ENCODE measurements at regions not wholly inside any gene's neighbourhood (a gene's known extent, or its start where the extent isn't known, plus 50 kb on each side); places are given as distances from the start of the nearest gene placed in this dataset.

DNA sequence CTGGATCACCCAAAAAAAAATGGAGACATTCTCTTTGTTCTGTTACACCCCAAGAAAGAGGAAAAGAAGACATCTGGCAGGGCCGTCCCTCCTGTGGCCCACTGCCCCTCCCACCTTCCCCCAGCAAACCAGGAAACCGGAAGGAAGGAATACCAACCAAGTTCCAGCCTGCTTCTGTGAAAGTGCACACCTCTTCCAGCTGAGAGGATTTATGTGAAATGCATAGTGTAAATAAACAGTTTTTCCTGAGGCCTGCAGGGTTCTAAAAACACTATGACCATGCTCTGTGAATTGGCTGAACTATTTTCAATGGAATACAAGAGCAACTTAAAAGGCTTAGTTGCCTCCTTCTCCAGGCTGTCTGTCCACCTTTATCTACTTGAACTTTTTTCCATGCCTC is 50.0 kb upstream of the CHST1 start:
- TF ChIP-seq CTCF (IDR thresholded peaks at IDR 0.05 in 8 of 11, conservative IDR thresholded peaks at IDR 0.05 in 3 of 11) (no peak), POLR2A (IDR thresholded peaks at IDR 0.05) (no peak)
